ENCODE measurements at regions not wholly inside any gene's neighbourhood (a gene's known extent, or its start where the extent isn't known, plus 50 kb on each side); places are given as distances from the start of the nearest gene placed in this dataset.

DNA sequence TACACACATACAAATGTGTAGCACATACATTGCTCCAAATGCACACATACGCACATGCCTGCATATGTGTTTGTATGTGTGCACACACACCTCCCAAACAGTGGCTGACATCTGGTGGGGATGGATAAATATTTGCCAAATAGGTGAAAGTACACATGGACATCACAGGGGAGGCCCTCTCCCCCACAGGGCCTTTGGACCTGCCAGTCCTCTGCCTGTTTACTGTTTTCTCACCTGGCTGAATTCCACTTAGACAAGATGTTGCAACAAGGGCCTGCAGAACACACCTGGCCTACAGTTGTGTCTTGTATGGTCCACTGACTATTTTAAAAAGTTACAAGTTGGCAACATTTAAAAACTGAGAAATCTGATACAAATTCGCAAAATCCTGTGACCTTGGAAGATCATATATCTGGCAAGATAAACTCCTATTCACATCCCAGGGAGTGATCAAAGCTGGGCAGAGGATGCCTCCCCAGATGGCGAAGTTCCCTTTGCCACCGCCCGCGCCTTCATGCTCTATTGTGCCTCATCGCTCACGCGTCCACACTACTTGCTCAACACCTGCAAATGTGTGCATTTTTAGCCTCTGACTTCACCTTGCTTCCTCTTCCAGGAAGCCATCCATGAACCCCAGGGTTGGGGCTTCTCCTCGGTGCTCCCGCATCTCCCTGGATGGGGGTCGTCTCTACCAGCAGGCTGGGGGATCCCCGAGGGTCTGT, 118.4 kb upstream of the FZD10 start:
- TF ChIP-seq, protein P1, sequence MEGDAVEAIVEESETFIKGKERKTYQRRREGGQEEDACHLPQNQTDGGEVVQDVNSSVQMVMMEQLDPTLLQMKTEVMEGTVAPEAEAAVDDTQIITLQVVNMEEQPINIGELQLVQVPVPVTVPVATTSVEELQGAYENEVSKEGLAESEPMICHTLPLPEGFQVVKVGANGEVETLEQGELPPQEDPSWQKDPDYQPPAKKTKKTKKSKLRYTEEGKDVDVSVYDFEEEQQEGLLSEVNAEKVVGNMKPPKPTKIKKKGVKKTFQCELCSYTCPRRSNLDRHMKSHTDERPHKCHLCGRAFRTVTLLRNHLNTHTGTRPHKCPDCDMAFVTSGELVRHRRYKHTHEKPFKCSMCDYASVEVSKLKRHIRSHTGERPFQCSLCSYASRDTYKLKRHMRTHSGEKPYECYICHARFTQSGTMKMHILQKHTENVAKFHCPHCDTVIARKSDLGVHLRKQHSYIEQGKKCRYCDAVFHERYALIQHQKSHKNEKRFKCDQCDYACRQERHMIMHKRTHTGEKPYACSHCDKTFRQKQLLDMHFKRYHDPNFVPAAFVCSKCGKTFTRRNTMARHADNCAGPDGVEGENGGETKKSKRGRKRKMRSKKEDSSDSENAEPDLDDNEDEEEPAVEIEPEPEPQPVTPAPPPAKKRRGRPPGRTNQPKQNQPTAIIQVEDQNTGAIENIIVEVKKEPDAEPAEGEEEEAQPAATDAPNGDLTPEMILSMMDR (IDR thresholded peaks at IDR 0.05) = no peak
- TF ChIP-seq POLR2A (IDR thresholded peaks at IDR 0.05) = no peak
- H3K9me3 ChIP-seq = no peaks in the 10 kb centered on the region
- H3K36me3 ChIP-seq = no peaks in the 10 kb centered on the region
- ATAC-seq (peak; percentile 77 to 85 (median 82)), DNase-seq (peak; percentile 40 to 74 (median 69))
- no peak overlapping the region for H3K4me3 ChIP-seq
- no peak overlapping the region for H3K27ac ChIP-seq
- intact Hi-C loops (cut with DNase I) = no loop called here
- WGBS (ENCODE audit: insufficient coverage, low coverage, low lambda C conversion rate, missing lambda C conversion rate) = 49% methylated on average over 13 of the region's 13 CpGs
- H3K4me1 ChIP-seq = peaks cover 0 to 19% (median 9%) of the 10 kb centered on the region in 4 donors
- no peaks in the 10 kb centered on the region for H3K27me3 ChIP-seq

DNA sequence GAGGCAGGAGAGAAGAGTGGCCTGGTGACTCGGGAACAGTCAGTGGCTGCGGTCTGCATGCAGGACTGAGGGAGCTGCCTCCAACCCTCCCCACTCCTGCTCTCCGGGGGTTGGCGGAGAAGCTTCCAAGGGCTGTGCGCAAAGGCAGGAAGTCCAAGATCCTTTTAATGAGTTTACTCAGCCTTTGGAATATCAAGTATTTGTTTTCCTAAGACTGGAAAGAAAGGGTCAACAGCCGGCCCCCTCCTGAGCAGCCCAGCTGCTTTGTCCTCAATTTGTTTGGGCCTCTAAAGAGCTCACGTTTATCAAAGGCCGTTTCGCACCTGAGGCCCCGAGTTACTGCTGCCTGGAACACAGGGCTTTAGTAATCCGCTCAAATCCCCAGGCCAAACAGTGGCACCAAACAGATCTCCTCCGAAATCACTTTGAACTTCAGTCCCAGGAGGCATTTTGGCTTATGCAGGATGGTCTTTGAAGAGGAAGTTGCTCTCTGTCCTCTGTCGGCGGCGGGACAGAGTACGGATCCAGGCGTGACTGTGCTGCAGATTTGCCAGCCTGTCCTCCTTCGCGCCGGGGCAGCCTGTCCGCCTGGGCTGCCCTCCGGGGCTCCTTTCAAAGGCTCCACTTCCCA, 117.2 kb upstream of the FZD10 start:
- Histone ChIP-seq H3K27me3 (no peaks in the 10 kb centered on the region), H3K9me3 (no peaks in the 10 kb centered on the region), H3K27ac (peak overlapping the region in 1 of 3 donors; percentile 6), H3K4me1 (peaks cover 0 to 19% (median 9%) of the 10 kb centered on the region in 4 donors), H3K36me3 (no peaks in the 10 kb centered on the region), H3K4me3 (no peak overlapping the region)
- WGBS (ENCODE audit: insufficient coverage, low coverage, low lambda C conversion rate, missing lambda C conversion rate) = 5% methylated on average over 12 of the region's 22 CpGs
- intact Hi-C loops (cut with DNase I) = loop anchor here (5.0 kb wide), 1 partner anchor 292 kb away; the partner anchor contains the start of gene PIWIL1 (in 2 of the 2)
- no peak for TF ChIP-seq POLR2A (IDR thresholded peaks at IDR 0.05)
- TF ChIP-seq, protein P1 (IDR thresholded peaks at IDR 0.05) = no peak
- DNase-seq (peak; percentile 50 to 71 (median 71)), ATAC-seq (peak; percentile 60 to 77 (median 66))

DNA sequence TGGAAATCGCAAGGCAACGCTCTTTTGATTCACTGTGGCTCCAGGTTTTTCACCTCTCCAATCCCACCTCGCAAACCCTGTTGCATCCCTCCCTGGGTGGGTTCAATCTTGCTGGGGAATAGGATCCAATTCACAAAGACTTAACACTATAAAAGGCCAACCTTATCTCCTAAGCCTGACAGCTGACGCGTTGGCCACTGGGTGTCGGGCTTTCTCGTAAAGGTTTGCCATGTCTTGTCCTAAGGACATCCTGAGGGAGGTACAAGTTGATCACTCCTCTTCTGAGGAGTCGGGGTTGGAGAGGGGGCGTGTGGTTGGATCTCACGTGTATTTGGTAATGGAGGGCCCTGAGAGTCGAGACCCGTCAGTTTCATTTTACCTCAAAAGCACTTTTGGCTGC, 112.6 kb upstream of the FZD10 start:
- H3K9me3 ChIP-seq = no peaks in the 10 kb centered on the region
- peaks cover 0 to 10% (median 4%) of the 10 kb centered on the region in 4 donors for H3K4me1 ChIP-seq
- no peaks in the 10 kb centered on the region for H3K36me3 ChIP-seq
- whole genome bisulfite sequencing (ENCODE audit: insufficient coverage, low coverage, low lambda C conversion rate, missing lambda C conversion rate) = 62% methylated on average over 9 of the region's 12 CpGs
- intact Hi-C loops (cut with DNase I) = loop anchor here (5.0 kb wide), 1 partner anchor 288 kb away; the partner anchor contains the start of gene PIWIL1 (in 2 of the 2)
- no peaks in the 10 kb centered on the region for H3K27me3 ChIP-seq
- ATAC-seq = no peak
- no peak overlapping the region for H3K4me3 ChIP-seq
- no peak overlapping the region for H3K27ac ChIP-seq
- no peak for DNase-seq
- TF ChIP-seq POLR2A (IDR thresholded peaks at IDR 0.05) = no peak
- TF ChIP-seq, protein P1 (IDR thresholded peaks at IDR 0.05) = no peak

DNA sequence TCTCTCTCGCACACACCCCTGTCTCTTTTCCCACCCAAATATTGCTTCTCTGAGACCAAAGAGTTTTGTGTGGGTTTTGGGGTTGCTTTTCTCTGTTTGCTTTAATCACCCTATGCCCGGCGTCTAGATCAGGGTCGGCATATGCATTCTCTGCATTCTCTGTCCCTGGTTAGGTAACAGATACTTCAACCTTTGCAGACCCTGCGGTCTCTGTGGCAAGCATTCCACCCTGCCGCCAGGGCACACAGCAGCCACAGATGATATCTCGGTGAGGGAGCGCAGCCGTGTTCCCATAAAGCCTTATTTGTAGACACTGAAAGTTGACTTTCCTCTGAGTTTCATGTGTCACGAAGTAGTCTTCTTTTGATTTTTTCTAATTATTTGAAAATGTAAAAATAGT, 110.4 kb upstream of the FZD10 start:
- H3K4me3 ChIP-seq = no peak overlapping the region
- intact Hi-C loops (cut with DNase I) = no loop called here
- 64% methylated on average over 10 of the region's 10 CpGs for WGBS (ENCODE audit: insufficient coverage, low coverage, low lambda C conversion rate, missing lambda C conversion rate)
- DNase-seq = no peak
- no peaks in the 10 kb centered on the region for H3K36me3 ChIP-seq
- no peak overlapping the region for H3K27ac ChIP-seq
- H3K27me3 ChIP-seq = no peaks in the 10 kb centered on the region
- no peaks in the 10 kb centered on the region for H3K9me3 ChIP-seq
- H3K4me1 ChIP-seq = no peaks in the 10 kb centered on the region
- TF ChIP-seq POLR2A (IDR thresholded peaks at IDR 0.05) = no peak
- TF ChIP-seq, protein P1 (IDR thresholded peaks at IDR 0.05) = no peak
- no peak for ATAC-seq
